Panc1 (cell line): ENCODE measurements at regions not wholly inside any gene's neighbourhood (a gene's known extent, or its start where the extent isn't known, plus 50 kb on each side); places are given as distances from the start of the nearest gene placed in this dataset.

ENCODE experiments used
- ATAC-seq: fragments of 200-7000 bp; cut with Tn5 transposase; 2 replicates; pipeline ENCODE4 v1.9.1; 2020; ENCODE audit warnings: mild to moderate bottlenecking, moderate library complexity
- BruUV-seq: library from RNA; stranded (reverse); fragments of 400-500 nt; replicated peaks from 2 replicates; lab custom pipeline; 2021; lab: Mats Ljungman, UMichigan
- CTCF ChIA-PET: fragments of 300-600 bp; sonication (Branson Sonifier 250); formaldehyde crosslinking; loops from one replicate; lab custom pipeline; 2022; ENCODE audit warnings: antibody characterized with exemption; lab: Charles Lee
- POLR2A ChIA-PET: fragments of 300-600 bp; sonication (Branson Sonifier 250); formaldehyde crosslinking; loops from one replicate; lab custom pipeline; 2022; ENCODE audit warnings: antibody characterized with exemption; lab: Charles Lee
- DNase-seq: peaks from one replicate; pipeline ENCODE4 v3.0.0-alpha.2; 2010; ENCODE audit warnings: low read depth, low spot score
- H3K27ac ChIP-seq: 2 replicates; pipeline ENCODE4 v1.5.1; 2011; ENCODE audit warnings: mild to moderate bottlenecking, low read length, inconsistent platforms
- H3K27me3 ChIP-seq: fragments of 200-500 bp; sonication (Bioruptor generic); 2 replicates; pipeline ENCODE4 v1.6.0; 2014; ENCODE audit warnings: low read length, inconsistent platforms; ENCODE audit not compliant: control insufficient read depth, insufficient read depth
- H3K36me3 ChIP-seq: fragments of 200-500 bp; sonication (Bioruptor generic); 2 replicates; pipeline ENCODE4 v1.5.1; 2014; ENCODE audit warnings: inconsistent platforms, mild to moderate bottlenecking, low read length, moderate library complexity; ENCODE audit not compliant: control insufficient read depth, insufficient read depth
- H3K4me1 ChIP-seq: 2 replicates; pipeline ENCODE4 v1.5.1; 2011; ENCODE audit warnings: inconsistent platforms, mild to moderate bottlenecking, low read length, moderate library complexity; ENCODE audit not compliant: control insufficient read depth, insufficient read depth
- H3K4me3 ChIP-seq, 2 experiments: 2 replicates each; pipeline ENCODE4 v1.5.1; 2011 to 2012; ENCODE audit warnings: low read depth in 2 of 2, low read length in 2 of 2, mild to moderate bottlenecking in 2 of 2, inconsistent platforms in 1 of 2, moderate library complexity in 1 of 2
- H3K9me3 ChIP-seq: fragments of 200-500 bp; sonication (Bioruptor generic); 2 replicates; pipeline ENCODE4 v1.5.1; 2014; ENCODE audit warnings: low read depth, mild to moderate bottlenecking, inconsistent platforms, low read length, moderate library complexity; ENCODE audit not compliant: control insufficient read depth, insufficient read depth
- CTCF ChIP-seq: fragments of 450-650 bp; IDR thresholded peaks from 2 replicates; pipeline ENCODE4 v1.5.1; 2017; ENCODE audit warnings: mild to moderate bottlenecking
- POLR2AphosphoS5 ChIP-seq: IDR thresholded peaks from 2 replicates; pipeline ENCODE4 v1.6.1; 2012; ENCODE audit warnings: mild to moderate bottlenecking, low read depth, low read length, moderate library complexity
- REST ChIP-seq, 2 experiments: IDR thresholded peaks; 2 replicates each; pipeline ENCODE4 v1.6.1; 2011 to 2012; ENCODE audit warnings: low read depth in 2 of 2, control low read depth in 1 of 2, low read length in 1 of 2, mild to moderate bottlenecking in 1 of 2, moderate library complexity in 1 of 2; ENCODE audit not compliant: insufficient read depth in 1 of 2
- SIN3A ChIP-seq: IDR thresholded peaks from 2 replicates; pipeline ENCODE4 v1.6.1; 2012; ENCODE audit warnings: low read depth, mild to moderate bottlenecking, low read length, moderate library complexity, borderline replicate concordance; ENCODE audit not compliant: insufficient read depth
- TCF7L2 ChIP-seq: IDR thresholded peaks from 2 replicates; pipeline ENCODE4 v1.6.1; 2011; ENCODE audit warnings: mild to moderate bottlenecking, low read depth, low read length, inconsistent platforms
- in situ Hi-C: cut with HindIII; loops from 2 replicates; pipeline ENCODE4 v1.10.0; 2016; ENCODE audit warnings: low sequenced_read_pairs, low pct_unique_long_range_greater_than_20kb
- intact Hi-C: fragments of 100-400 bp; cut with micrococcal nuclease; formaldehyde crosslinking; loops from one replicate; pipeline ENCODE4 v1.10.0; 2022; ENCODE audit not compliant: unreplicated experiment

DNA sequence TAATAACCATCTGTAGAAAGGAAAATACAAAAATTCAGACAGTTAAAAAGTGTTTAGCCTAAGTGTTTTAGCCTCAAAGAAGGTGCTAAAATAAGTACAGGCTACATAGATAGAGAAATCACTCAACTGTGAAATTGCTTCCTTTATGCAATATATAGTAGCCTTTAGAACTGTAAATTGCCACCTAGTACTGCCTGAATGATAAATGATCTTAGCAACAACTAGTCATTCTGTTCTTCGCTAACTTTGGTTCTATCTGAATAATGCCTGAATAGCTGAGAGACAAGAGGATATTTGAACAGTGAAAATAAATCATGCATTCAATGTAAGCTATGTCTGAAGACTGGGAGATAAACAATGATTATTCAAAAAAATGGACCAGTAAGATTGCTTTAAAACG is 603.3 kb upstream of the PTCHD4 start:
- ATAC-seq (no peak), DNase-seq (no peak)
- POLR2A ChIA-PET, result no interaction called here
- Histone ChIP-seq H3K4me3 (no peak overlapping the region), H3K4me1 (no peaks in the 10 kb centered on the region), H3K36me3 (no peaks in the 10 kb centered on the region), H3K27ac (no peak overlapping the region), H3K27me3 (no peaks in the 10 kb centered on the region), H3K9me3 (no peaks in the 10 kb centered on the region)
- CTCF ChIA-PET, result no interaction called here
- in situ Hi-C loops, result no loop called here
- intact Hi-C loops, result no loop called here
- TF ChIP-seq REST (IDR thresholded peaks at IDR 0.05; ENCODE audit: insufficient read depth in 1 of 2, low read depth in 2 of 2, low read length in 1 of 2) (no peak), TCF7L2 (no peak), SIN3A (no peak), CTCF (no peak), POLR2AphosphoS5 (no peak)
- no TSS peak for BruUV-seq

DNA sequence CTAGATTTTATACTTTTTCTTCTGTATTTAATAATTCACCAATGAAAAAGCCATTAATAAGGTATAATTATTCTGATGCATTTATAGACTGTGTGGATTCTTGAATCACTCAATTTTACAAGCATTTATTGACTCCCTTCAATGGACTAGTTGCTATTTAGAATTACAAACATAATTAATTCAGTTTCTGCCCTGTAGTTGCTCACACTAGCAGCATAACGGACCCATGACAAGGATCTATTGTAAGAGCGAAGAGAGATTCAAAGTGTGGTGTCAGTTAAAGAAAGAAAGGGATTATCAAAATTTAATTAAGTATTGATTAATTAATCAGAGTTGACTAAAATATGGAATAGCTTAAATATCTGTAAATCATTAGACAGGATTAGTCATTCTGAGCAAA is 602.6 kb upstream of the PTCHD4 start:
- intact Hi-C loops, result no loop called here
- CTCF ChIA-PET, result no interaction called here
- POLR2A ChIA-PET, result no interaction called here
- Histone ChIP-seq H3K4me3 (no peak overlapping the region), H3K9me3 (no peaks in the 10 kb centered on the region), H3K36me3 (no peaks in the 10 kb centered on the region), H3K4me1 (no peaks in the 10 kb centered on the region), H3K27ac (no peak overlapping the region), H3K27me3 (no peaks in the 10 kb centered on the region)
- no TSS peak for BruUV-seq
- TF ChIP-seq POLR2AphosphoS5, result no peak
- TF ChIP-seq REST (IDR thresholded peaks at IDR 0.05; ENCODE audit: insufficient read depth in 1 of 2, low read depth in 2 of 2, low read length in 1 of 2), result no peak
- TF ChIP-seq SIN3A, result no peak
- no peak for TF ChIP-seq TCF7L2
- no peak for TF ChIP-seq CTCF
- ATAC-seq, result no peak
- in situ Hi-C loops, result no loop called here
- DNase-seq, result no peak
